Gastroesophageal sphincter (tissue), 3 donors: ENCODE measurements at regions not wholly inside any gene's neighbourhood (a gene's known extent, or its start where the extent isn't known, plus 50 kb on each side); places are given as distances from the start of the nearest gene placed in this dataset.
"Not testable (repeated sequence)": the region's sequence is repeated elsewhere in the genome, so short reads cannot be mapped to it uniquely, and the experiment has no call there.

Source experiments
- EP300 ChIP-seq: sonication (generic); formaldehyde crosslinking; IDR thresholded peaks from one replicate; pipeline ENCODE4 v1.6.1; 2017; ENCODE audit warnings: antibody characterized with exemption, mild to moderate bottlenecking
- TF ChIP-seq, protein P1 (sequence below), 4 experiments: fragments of 200-600 bp in 2 of 4; fragments of 450-650 bp in 2 of 4; sonication (generic) in 1 of 4; IDR thresholded peaks; one replicate each; pipeline ENCODE4 v1.5.1; 2017 to 2019; ENCODE audit warnings: antibody characterized with exemption in 4 of 4, mild to moderate bottlenecking in 2 of 4, moderate library complexity in 2 of 4

DNA sequence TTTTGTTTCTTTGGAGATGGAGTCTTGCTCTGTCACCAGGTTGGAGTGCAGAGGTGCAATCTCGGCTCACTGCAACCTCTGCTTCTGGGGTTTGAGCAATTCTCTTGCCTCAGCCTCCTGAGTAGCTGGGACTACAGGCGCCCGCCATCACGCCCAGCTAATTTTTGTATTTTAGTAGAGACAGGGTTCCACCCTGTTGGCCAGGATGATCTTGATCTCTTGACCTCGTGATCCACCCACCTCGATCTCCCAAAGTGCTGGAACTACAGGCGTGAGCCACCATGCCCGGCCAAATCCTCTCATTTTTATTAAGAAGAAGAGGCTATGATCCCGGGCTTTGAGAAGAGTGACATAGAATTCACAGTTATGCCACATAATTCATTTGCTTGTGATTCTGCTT is 1178.4 kb downstream of the NSUN3 start:
- TF ChIP-seq, protein P1, sequence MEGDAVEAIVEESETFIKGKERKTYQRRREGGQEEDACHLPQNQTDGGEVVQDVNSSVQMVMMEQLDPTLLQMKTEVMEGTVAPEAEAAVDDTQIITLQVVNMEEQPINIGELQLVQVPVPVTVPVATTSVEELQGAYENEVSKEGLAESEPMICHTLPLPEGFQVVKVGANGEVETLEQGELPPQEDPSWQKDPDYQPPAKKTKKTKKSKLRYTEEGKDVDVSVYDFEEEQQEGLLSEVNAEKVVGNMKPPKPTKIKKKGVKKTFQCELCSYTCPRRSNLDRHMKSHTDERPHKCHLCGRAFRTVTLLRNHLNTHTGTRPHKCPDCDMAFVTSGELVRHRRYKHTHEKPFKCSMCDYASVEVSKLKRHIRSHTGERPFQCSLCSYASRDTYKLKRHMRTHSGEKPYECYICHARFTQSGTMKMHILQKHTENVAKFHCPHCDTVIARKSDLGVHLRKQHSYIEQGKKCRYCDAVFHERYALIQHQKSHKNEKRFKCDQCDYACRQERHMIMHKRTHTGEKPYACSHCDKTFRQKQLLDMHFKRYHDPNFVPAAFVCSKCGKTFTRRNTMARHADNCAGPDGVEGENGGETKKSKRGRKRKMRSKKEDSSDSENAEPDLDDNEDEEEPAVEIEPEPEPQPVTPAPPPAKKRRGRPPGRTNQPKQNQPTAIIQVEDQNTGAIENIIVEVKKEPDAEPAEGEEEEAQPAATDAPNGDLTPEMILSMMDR (IDR thresholded peaks at IDR 0.05): not testable (repeated sequence)
- not testable (repeated sequence) for TF ChIP-seq EP300
